Right lobe of liver (tissue), 6 donors: ENCODE measurements at regions not wholly inside any gene's neighbourhood (a gene's known extent, or its start where the extent isn't known, plus 50 kb on each side); places are given as distances from the start of the nearest gene placed in this dataset.

ENCODE experiments used
- ATAC-seq, 4 donors: fragments of 200-7000 bp; cut with Tn5 transposase; one replicate each; pipeline ENCODE4 v1.9.1; 2020; ENCODE audit warnings: mild to moderate bottlenecking in 4 of 4, moderate library complexity in 4 of 4
- DNase-seq, 3 donors: peaks; one replicate each; pipeline ENCODE4 v3.0.0-alpha.2; 2020
- H3K27ac ChIP-seq, 3 donors: fragments of 200-600 bp; one replicate each; pipeline ENCODE4 v1.8.0; 2022
- H3K27me3 ChIP-seq, 2 donors: fragments of 200-600 bp; one replicate each; pipeline ENCODE4 v1.8.0; 2022
- H3K36me3 ChIP-seq, 4 donors: fragments of 200-600 bp; sonication (generic) in 1 of 4; one replicate each; pipeline versions ENCODE4 v1.5.1 to v1.8.0; 2017 to 2022; ENCODE audit warnings: control low read depth in 1 of 4
- H3K4me1 ChIP-seq, 4 donors: fragments of 200-600 bp; sonication (generic) in 1 of 4; one replicate each; pipeline versions ENCODE4 v1.5.1 to v1.8.0; 2017 to 2022; ENCODE audit warnings: control low read depth in 1 of 4
- H3K4me3 ChIP-seq, 3 donors: fragments of 200-600 bp; one replicate each; pipeline ENCODE4 v1.8.0; 2022
- H3K9me3 ChIP-seq, 4 donors: fragments of 200-600 bp; sonication (generic) in 1 of 4; one replicate each; pipeline versions ENCODE4 v1.5.1 to v1.8.0; 2017 to 2022; ENCODE audit warnings: control low read depth in 1 of 4
- CTCF ChIP-seq, 4 donors: fragments of 200-600 bp in 3 of 4; fragments of 450-650 bp in 1 of 4; IDR thresholded peaks; one replicate each; pipeline versions ENCODE4 v1.5.1 to v1.8.0; 2016 to 2022; ENCODE audit warnings: antibody characterized with exemption in 4 of 4, mild to moderate bottlenecking in 2 of 4
- POLR2A ChIP-seq: fragments of 450-650 bp; IDR thresholded peaks from one replicate; pipeline ENCODE4 v1.6.1; 2017; ENCODE audit warnings: antibody characterized with exemption, mild to moderate bottlenecking
- WGBS: methylation state at CpG from one replicate; pipeline ENCODE4 v1.1.6; 2018; ENCODE audit warnings: low coverage, low lambda C conversion rate; ENCODE audit not compliant: insufficient coverage; ENCODE audit errors: missing lambda C conversion rate; 5-methylcytosine and 5-hydroxymethylcytosine counted together
- intact Hi-C, 2 donors: fragments of 100-400 bp; cut with DNase I; formaldehyde crosslinking; loops; one replicate each; pipeline versions ENCODE4 v1.11.2 to v1.14.1; 2022
- donor health status: DM: no; HTN: yes; CAD: no.
- donor health status: DM: no; HTN: no; CAD: no.
- donor health status: DM: no; HTN: no; CAD: no.
- donor health status: DM: no; HTN: yes; CAD: no.
- donor health status: DM: no; HTN: yes; CAD: no.

GRCh38 chr5:159422361-159422760, 92.1 kb upstream of the IL12B start:
- DNase-seq (no peak), ATAC-seq (no peak)
- no peaks in the 10 kb centered on the region for H3K4me1 ChIP-seq
- no peak overlapping the region for H3K27ac ChIP-seq
- H3K4me3 ChIP-seq: no peak overlapping the region
- intact Hi-C loops: no loop called here
- H3K9me3 ChIP-seq: no peaks in the 10 kb centered on the region
- 50% methylated on average over 4 of the region's 4 CpGs for WGBS
- no peaks in the 10 kb centered on the region for H3K36me3 ChIP-seq
- no peak for TF ChIP-seq POLR2A
- TF ChIP-seq CTCF (IDR thresholded peaks at IDR 0.05): no peak
- no peaks in the 10 kb centered on the region for H3K27me3 ChIP-seq

- no peak for TF ChIP-seq POLR2A
- TF ChIP-seq CTCF (IDR thresholded peaks at IDR 0.05): no peak
- intact Hi-C loops: no loop called here
- ATAC-seq (no peak), DNase-seq (no peak)
- Histone ChIP-seq H3K4me1 (no peaks in the 10 kb centered on the region), H3K9me3 (no peaks in the 10 kb centered on the region), H3K27ac (no peak overlapping the region), H3K4me3 (no peak overlapping the region), H3K36me3 (no peaks in the 10 kb centered on the region), H3K27me3 (no peaks in the 10 kb centered on the region)
- WGBS: 93% methylated on average over 2 of the region's 2 CpGs
These were observed 92.6 kb upstream of the IL12B start for GRCh38 chr5:159422910-159423309.

- Histone ChIP-seq H3K9me3 (no peaks in the 10 kb centered on the region), H3K36me3 (no peaks in the 10 kb centered on the region), H3K27ac (no peak overlapping the region), H3K4me3 (no peak overlapping the region), H3K4me1 (no peaks in the 10 kb centered on the region), H3K27me3 (no peaks in the 10 kb centered on the region)
- DNase-seq (no peak), ATAC-seq (no peak)
- intact Hi-C loops: no loop called here
- TF ChIP-seq CTCF (IDR thresholded peaks at IDR 0.05) (no peak), POLR2A (no peak)
- 70% methylated on average over 4 of the region's 6 CpGs for WGBS
These were observed 93.8 kb upstream of the IL12B start for GRCh38 chr5:159424123-159424522.

- Histone ChIP-seq H3K4me3 (no peak overlapping the region), H3K27ac (no peak overlapping the region), H3K36me3 (no peaks in the 10 kb centered on the region), H3K9me3 (no peaks in the 10 kb centered on the region), H3K4me1 (no peaks in the 10 kb centered on the region), H3K27me3 (no peaks in the 10 kb centered on the region)
- intact Hi-C loops: no loop called here
- DNase-seq: no peak
- TF ChIP-seq POLR2A (no peak), CTCF (IDR thresholded peaks at IDR 0.05) (no peak)
- 59% methylated on average over 3 of the region's 3 CpGs for WGBS
- no peak for ATAC-seq
These were observed 96.4 kb upstream of the IL12B start for GRCh38 chr5:159426694-159427093.
